ENCODE measurements at regions not wholly inside any gene's neighbourhood (a gene's known extent, or its start where the extent isn't known, plus 50 kb on each side); places are given as distances from the start of the nearest gene placed in this dataset.

- TF ChIP-seq GATA2 (IDR thresholded peaks at IDR 0.05; ENCODE audit: low read depth, low read length) (no peak), GATA3 (IDR thresholded peaks at IDR 0.05; ENCODE audit: low read depth, low read length) (no peak)
Measured at GRCh38 chr12:75827061-75827460, 204.5 kb downstream of the PHLDA1 start.

Measured in SH-SY5Y (cell line).